ENCODE measurements at regions not wholly inside any gene's neighbourhood (a gene's known extent, or its start where the extent isn't known, plus 50 kb on each side); places are given as distances from the start of the nearest gene placed in this dataset.

DNA sequence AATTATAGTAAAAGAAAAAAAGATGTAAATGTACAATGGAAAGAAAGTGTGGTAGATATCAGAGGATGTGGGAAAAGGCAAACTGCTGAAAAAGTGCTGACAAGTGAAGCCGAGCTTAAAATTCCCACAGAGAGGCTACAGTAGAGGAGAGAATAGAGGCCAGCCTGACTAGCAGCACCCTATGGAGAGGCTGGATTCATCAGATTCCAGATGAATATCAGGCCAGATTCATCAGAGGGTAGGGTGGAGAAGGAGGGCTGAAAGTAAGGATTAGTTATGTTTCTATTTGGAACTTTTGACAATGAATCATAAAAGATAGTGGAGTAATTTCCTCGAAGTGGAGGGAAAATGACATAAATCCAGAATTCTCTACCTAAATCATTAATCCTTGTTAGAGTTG, 60.4 kb upstream of the NEK7 start:
- Histone ChIP-seq H4K20me1 (ENCODE audit: insufficient read depth) (no peaks in the 10 kb centered on the region), H3K27ac (no peak overlapping the region), H3K27me3 (ENCODE audit: insufficient read depth, low read depth) (no peaks in the 10 kb centered on the region), H2AFZ (ENCODE audit: low read depth) (no peak overlapping the region), H3K4me3 (IDR thresholded peaks at IDR 0.05; ENCODE audit: insufficient read depth, low read depth, low read length) (no peak overlapping the region), H3K36me3 (ENCODE audit: insufficient read depth) (no peaks in the 10 kb centered on the region), H3K9ac (no peak overlapping the region), H3K4me1 (ENCODE audit: low read depth, poor library complexity, severe bottlenecking) (no peaks in the 10 kb centered on the region), H3K79me2 (ENCODE audit: insufficient read depth, low read depth) (no peaks in the 10 kb centered on the region), H3K4me2 (no peak overlapping the region)
- TF ChIP-seq, protein P1, sequence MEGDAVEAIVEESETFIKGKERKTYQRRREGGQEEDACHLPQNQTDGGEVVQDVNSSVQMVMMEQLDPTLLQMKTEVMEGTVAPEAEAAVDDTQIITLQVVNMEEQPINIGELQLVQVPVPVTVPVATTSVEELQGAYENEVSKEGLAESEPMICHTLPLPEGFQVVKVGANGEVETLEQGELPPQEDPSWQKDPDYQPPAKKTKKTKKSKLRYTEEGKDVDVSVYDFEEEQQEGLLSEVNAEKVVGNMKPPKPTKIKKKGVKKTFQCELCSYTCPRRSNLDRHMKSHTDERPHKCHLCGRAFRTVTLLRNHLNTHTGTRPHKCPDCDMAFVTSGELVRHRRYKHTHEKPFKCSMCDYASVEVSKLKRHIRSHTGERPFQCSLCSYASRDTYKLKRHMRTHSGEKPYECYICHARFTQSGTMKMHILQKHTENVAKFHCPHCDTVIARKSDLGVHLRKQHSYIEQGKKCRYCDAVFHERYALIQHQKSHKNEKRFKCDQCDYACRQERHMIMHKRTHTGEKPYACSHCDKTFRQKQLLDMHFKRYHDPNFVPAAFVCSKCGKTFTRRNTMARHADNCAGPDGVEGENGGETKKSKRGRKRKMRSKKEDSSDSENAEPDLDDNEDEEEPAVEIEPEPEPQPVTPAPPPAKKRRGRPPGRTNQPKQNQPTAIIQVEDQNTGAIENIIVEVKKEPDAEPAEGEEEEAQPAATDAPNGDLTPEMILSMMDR (conservative IDR thresholded peaks at IDR 0.05; ENCODE audit: low read depth, low read length), result no peak

DNA sequence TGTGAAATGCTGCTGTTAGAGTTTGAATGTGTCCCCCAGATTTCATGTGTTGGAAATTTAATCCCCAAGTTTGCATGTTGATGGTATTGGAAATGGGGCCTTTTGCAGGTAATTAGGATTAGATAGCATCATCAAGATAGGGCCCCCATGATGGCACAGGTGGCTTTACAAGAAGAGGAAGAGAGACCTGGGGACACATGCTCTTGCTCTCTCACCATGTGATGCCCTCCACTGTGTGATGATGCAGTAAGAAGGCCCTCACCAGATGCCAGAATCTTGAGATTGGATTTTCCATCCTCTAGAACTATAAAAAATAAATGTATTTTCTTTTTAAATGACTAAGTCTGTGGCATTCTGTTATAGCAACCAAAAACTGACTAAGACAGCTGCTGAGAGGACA, 57.0 kb upstream of the NEK7 start:
- H3K4me3 ChIP-seq (IDR thresholded peaks at IDR 0.05; ENCODE audit: insufficient read depth, low read depth, low read length), result no peak overlapping the region
- no peaks in the 10 kb centered on the region for H3K79me2 ChIP-seq (ENCODE audit: insufficient read depth, low read depth)
- no peak overlapping the region for H3K27ac ChIP-seq
- no peaks in the 10 kb centered on the region for H3K36me3 ChIP-seq (ENCODE audit: insufficient read depth)
- no peaks in the 10 kb centered on the region for H4K20me1 ChIP-seq (ENCODE audit: insufficient read depth)
- H3K9ac ChIP-seq, result no peak overlapping the region
- no peaks in the 10 kb centered on the region for H3K27me3 ChIP-seq (ENCODE audit: insufficient read depth, low read depth)
- no peaks in the 10 kb centered on the region for H3K4me1 ChIP-seq (ENCODE audit: low read depth, poor library complexity, severe bottlenecking)
- H2AFZ ChIP-seq (ENCODE audit: low read depth), result no peak overlapping the region
- no peak overlapping the region for H3K4me2 ChIP-seq
- TF ChIP-seq, protein P1 (conservative IDR thresholded peaks at IDR 0.05; ENCODE audit: low read depth, low read length), result no peak

DNA sequence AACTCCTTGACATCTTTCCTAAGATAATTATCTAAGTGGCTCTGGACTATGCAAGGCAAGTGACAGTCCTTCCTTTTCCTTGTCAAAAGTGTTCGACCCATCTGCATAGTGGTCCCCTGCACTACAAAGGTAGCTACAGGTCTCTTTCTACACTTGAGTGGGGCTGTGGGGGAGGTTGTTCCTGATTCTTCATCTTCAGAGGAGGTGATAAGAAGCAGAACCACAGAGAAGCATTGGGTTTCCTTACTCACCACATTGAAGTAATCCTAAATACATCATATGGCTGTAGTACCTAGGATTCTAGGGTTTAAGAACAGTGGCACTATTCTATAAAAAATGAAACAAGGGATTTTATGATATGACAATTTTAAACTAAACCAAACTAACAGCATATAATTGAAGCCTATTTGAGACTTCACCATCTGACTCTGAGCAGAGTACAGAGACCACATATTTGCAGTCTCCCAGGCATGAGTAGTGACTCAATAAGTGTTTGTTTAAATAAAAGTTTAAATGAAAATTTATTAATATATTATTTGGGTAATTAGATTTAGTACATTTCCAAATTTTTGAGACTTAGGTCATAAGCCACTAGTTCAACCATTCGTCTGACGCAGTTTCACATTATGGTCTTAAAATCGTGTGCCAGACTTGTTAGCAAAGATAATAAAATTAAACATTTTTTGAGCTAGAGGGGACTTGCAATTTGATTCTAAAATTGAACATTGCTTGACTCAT, 54.9 kb upstream of the NEK7 start:
- no peaks in the 10 kb centered on the region for H3K36me3 ChIP-seq (ENCODE audit: insufficient read depth)
- H2AFZ ChIP-seq (ENCODE audit: low read depth), result no peak overlapping the region
- H3K9ac ChIP-seq, result no peak overlapping the region
- H3K4me2 ChIP-seq, result no peak overlapping the region
- no peaks in the 10 kb centered on the region for H3K79me2 ChIP-seq (ENCODE audit: insufficient read depth, low read depth)
- TF ChIP-seq, protein P1 (conservative IDR thresholded peaks at IDR 0.05; ENCODE audit: low read depth, low read length), result no peak
- no peaks in the 10 kb centered on the region for H3K27me3 ChIP-seq (ENCODE audit: insufficient read depth, low read depth)
- H3K4me1 ChIP-seq (ENCODE audit: low read depth, poor library complexity, severe bottlenecking), result no peaks in the 10 kb centered on the region
- no peak overlapping the region for H3K27ac ChIP-seq
- no peaks in the 10 kb centered on the region for H4K20me1 ChIP-seq (ENCODE audit: insufficient read depth)
- H3K4me3 ChIP-seq (IDR thresholded peaks at IDR 0.05; ENCODE audit: insufficient read depth, low read depth, low read length), result no peak overlapping the region

DNA sequence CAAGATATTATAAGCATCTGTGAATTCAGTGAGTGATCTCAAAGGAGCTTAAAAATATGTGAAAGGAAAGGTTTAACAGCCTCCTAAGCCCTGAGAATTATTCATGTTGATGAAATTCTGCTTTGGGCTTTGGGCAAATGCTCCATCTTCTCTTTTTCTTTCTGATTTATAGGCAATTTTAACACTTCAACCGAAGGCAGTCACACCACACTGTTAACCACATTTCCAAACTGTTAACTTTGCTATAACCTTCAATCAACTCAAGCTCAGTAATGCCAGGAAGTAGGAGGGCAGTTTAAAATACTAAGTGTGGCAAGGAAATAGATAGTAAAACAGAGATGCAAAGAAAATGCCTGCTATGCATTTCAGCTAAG, 54.4 kb upstream of the NEK7 start:
- Histone ChIP-seq H3K27ac (no peak overlapping the region), H2AFZ (ENCODE audit: low read depth) (no peak overlapping the region), H3K4me3 (IDR thresholded peaks at IDR 0.05; ENCODE audit: insufficient read depth, low read depth, low read length) (no peak overlapping the region), H3K4me1 (ENCODE audit: low read depth, poor library complexity, severe bottlenecking) (no peaks in the 10 kb centered on the region), H3K27me3 (ENCODE audit: insufficient read depth, low read depth) (no peaks in the 10 kb centered on the region), H3K36me3 (ENCODE audit: insufficient read depth) (no peaks in the 10 kb centered on the region), H3K9ac (no peak overlapping the region), H4K20me1 (ENCODE audit: insufficient read depth) (no peaks in the 10 kb centered on the region), H3K79me2 (ENCODE audit: insufficient read depth, low read depth) (no peaks in the 10 kb centered on the region), H3K4me2 (no peak overlapping the region)
- TF ChIP-seq, protein P1 (conservative IDR thresholded peaks at IDR 0.05; ENCODE audit: low read depth, low read length), result no peak
